HFF-Myc (cell line): ENCODE measurements at regions not wholly inside any gene's neighbourhood (a gene's known extent, or its start where the extent isn't known, plus 50 kb on each side); places are given as distances from the start of the nearest gene placed in this dataset.

ENCODE experiments used
- DNase-seq: peaks from one replicate; pipeline ENCODE4 v3.0.0-alpha.2; 2011; ENCODE audit warnings: low read depth; ENCODE audit errors: extremely low read depth
- H3K4me3 ChIP-seq: replicated peaks from 2 replicates; pipeline ENCODE4 v1.5.1; 2011; ENCODE audit warnings: low read depth, mild to moderate bottlenecking, control low read depth, low read length
- CTCF ChIP-seq: IDR thresholded peaks from 2 replicates; pipeline ENCODE4 v1.5.1; 2012; ENCODE audit warnings: mild to moderate bottlenecking, low read depth, low read length, control low read depth; ENCODE audit errors: missing control alignments

- H3K4me3 ChIP-seq, result no peak overlapping the region
- no peak for TF ChIP-seq CTCF
- DNase-seq, result no peak
These were observed 176.7 kb upstream of the GOLIM4 start for GRCh38 chr3:168272343-168272985.

- TF ChIP-seq CTCF, result no peak
- H3K4me3 ChIP-seq, result no peak overlapping the region
- DNase-seq, result no peak
These were observed 176.2 kb upstream of the GOLIM4 start for GRCh38 chr3:168271932-168272331.

GRCh38 chr3:168269001-168269400 lies 173.3 kb upstream of the GOLIM4 start:
- TF ChIP-seq CTCF, result no peak
- DNase-seq, result no peak
- H3K4me3 ChIP-seq, result no peak overlapping the region

GRCh38 chr3:168267179-168267578 lies 171.5 kb upstream of the GOLIM4 start:
- DNase-seq, result no peak
- TF ChIP-seq CTCF, result no peak

GRCh38 chr3:168266335-168266734 lies 170.6 kb upstream of the GOLIM4 start:
- TF ChIP-seq CTCF, result no peak
- H3K4me3 ChIP-seq, result no peak overlapping the region
- no peak for DNase-seq

More at GRCh38 chr3:168267179-168267578, 171.5 kb upstream of the GOLIM4 start:
- no peak overlapping the region for H3K4me3 ChIP-seq

GRCh38 chr3:168262887-168263286 lies 167.2 kb upstream of the GOLIM4 start:
- no peak for DNase-seq
- TF ChIP-seq CTCF, result no peak
- H3K4me3 ChIP-seq, result no peak overlapping the region

GRCh38 chr3:168260859-168261258 lies 165.1 kb upstream of the GOLIM4 start:
- no peak overlapping the region for H3K4me3 ChIP-seq
- DNase-seq, result no peak
- no peak for TF ChIP-seq CTCF
